ENCODE measurements at regions not wholly inside any gene's neighbourhood (a gene's known extent, or its start where the extent isn't known, plus 50 kb on each side); places are given as distances from the start of the nearest gene placed in this dataset.

- H3K4me3 ChIP-seq (ENCODE audit: low read depth, low read length), result no peak overlapping the region
- TF ChIP-seq, protein P1, sequence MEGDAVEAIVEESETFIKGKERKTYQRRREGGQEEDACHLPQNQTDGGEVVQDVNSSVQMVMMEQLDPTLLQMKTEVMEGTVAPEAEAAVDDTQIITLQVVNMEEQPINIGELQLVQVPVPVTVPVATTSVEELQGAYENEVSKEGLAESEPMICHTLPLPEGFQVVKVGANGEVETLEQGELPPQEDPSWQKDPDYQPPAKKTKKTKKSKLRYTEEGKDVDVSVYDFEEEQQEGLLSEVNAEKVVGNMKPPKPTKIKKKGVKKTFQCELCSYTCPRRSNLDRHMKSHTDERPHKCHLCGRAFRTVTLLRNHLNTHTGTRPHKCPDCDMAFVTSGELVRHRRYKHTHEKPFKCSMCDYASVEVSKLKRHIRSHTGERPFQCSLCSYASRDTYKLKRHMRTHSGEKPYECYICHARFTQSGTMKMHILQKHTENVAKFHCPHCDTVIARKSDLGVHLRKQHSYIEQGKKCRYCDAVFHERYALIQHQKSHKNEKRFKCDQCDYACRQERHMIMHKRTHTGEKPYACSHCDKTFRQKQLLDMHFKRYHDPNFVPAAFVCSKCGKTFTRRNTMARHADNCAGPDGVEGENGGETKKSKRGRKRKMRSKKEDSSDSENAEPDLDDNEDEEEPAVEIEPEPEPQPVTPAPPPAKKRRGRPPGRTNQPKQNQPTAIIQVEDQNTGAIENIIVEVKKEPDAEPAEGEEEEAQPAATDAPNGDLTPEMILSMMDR (IDR thresholded peaks at IDR 0.05; ENCODE audit: borderline replicate concordance, insufficient read depth, low read depth, low read length), result no peak
Observed at GRCh38 chr7:155216475-155217272, 81.0 kb upstream of the INSIG1 start.

DNA sequence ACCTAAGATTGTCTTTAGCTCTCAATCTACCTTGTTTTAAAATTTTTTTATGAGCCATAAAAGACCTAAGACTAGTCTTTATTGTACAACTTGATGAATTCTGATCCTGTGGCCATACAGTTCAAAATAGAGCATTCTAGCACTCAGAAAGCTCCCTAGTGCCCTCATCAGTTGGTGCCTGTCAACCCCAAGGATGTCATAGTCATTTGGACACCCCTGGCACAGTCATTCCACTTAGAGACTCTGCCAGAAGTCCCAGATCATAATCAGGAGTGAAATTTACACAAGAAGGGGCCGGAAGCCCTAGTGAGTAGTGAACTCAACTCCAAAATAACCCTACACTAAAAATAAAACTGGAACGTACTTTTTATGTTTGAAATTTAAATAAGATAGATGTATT, 80.0 kb upstream of the INSIG1 start:
- TF ChIP-seq, protein P1 (IDR thresholded peaks at IDR 0.05; ENCODE audit: borderline replicate concordance, insufficient read depth, low read depth, low read length), result no peak
- H3K4me3 ChIP-seq (ENCODE audit: low read depth, low read length), result no peak overlapping the region

DNA sequence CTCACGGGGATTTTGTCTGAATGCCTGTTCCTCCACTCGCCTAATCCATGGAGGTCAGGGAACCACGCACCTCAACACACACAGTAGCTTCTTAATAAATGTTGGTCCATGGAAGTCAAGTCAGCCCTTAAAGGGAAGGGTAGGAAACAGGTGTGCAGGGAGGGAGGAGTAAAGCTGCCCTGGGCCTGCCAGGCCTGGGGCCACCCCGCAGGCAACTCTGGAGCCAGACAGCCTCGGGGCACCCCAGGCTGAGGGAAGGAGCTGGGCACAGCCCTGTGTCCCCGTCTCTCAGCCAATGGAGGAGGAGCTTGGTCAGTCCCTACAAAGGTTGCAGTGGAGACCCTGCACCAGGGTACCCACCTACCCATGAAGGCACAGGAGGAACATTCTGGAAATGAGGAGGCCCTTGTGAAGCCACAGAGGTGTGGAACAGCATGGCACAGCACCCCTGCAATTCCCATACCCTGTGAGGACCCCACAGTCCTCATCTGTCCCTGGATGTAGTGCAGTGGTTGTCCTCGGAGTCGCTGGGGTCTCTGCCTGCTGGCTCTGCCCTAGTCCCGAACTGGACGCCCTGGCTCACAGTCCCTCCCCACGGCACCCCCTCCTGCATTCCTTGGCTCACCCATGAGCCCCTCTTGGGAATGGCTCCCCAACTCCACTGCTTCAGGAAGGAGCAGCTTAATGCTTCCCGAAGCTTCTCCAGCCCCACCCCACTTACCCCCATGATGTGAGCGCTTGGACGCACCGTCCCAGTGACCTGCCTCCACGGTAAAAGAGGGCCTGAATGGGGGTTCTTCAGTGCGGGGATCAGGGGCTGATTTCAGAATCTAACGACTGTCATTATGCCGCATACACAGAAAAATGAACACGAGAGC, 79.2 kb upstream of the INSIG1 start:
- TF ChIP-seq, protein P1 (IDR thresholded peaks at IDR 0.05; ENCODE audit: borderline replicate concordance, insufficient read depth, low read depth, low read length), result no peak
- H3K4me3 ChIP-seq (ENCODE audit: low read depth, low read length), result no peak overlapping the region

GRCh38 chr7:155219154-155219531, 78.5 kb upstream of the INSIG1 start:
- H3K4me3 ChIP-seq (ENCODE audit: low read depth, low read length), result no peak overlapping the region
- TF ChIP-seq, protein P1 (IDR thresholded peaks at IDR 0.05; ENCODE audit: borderline replicate concordance, insufficient read depth, low read depth, low read length), result no peak

DNA sequence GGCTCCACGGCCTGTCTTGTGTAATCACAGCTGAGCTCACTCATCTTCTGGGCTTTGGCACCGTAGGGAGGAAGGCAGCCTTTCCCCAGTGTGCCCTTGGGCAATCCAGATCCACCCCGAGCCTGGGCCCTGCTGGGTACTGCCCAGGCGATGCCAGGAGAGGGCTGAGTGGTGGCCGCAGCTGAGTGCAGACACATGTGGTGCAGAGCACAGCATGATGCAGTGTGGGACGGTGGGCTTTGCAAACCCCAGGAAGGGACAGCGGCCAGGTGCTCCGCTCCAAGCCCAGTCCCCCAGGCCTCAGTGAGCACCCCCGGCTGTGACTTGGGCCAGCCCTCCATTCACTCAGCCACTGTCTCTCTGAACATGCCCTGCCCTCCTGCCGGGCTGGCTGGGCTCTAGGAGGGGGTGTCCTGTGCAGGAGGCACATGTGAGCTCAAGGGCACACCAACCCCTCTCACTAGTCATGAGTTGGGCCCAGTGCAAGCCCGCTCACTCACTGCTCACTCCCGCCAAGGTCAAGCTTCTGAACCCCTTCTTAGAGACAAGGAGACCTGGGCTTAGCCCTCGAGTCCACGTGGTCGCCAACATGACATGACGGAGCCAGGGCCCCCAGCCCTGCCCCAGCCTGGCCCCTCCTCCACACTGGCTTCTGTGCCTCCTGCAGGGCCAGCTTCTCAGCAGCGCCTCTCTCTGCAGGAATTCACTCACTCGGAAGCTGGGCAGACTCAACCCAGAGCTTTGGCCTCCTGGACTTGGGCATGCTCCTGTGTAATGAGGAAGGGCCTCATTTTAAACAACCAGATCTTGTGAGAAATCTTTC, 77.5 kb upstream of the INSIG1 start:
- TF ChIP-seq, protein P1 (IDR thresholded peaks at IDR 0.05; ENCODE audit: borderline replicate concordance, insufficient read depth, low read depth, low read length), result no peak
- no peak overlapping the region for H3K4me3 ChIP-seq (ENCODE audit: low read depth, low read length)

DNA sequence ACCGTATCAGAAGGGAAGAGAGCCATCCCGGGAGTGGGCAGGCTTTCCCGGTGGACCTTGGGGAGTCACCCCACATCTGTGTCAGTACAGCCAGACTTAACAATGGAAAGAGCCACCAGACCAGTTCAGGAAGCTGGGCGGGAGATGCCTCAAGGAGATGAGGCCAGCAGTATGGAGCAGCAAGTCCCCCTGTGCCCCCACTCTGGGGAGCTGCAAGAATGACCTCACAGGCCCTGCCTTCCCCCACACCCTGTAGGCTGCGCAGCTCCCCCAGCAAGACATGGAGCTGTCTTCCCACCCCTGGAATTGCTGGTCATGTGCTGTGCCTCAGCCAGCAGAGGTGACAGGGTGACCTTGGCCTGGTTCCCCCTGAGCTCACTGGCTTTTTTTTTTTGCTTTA, 76.8 kb upstream of the INSIG1 start:
- no peak overlapping the region for H3K4me3 ChIP-seq (ENCODE audit: low read depth, low read length)
- TF ChIP-seq, protein P1 (IDR thresholded peaks at IDR 0.05; ENCODE audit: borderline replicate concordance, insufficient read depth, low read depth, low read length), result no peak
